Naive thymus-derived CD8-positive, alpha-beta T cell (primary cell): ENCODE measurements at regions not wholly inside any gene's neighbourhood (a gene's known extent, or its start where the extent isn't known, plus 50 kb on each side); places are given as distances from the start of the nearest gene placed in this dataset.
"Not testable (repeated sequence)": the region's sequence is repeated elsewhere in the genome, so short reads cannot be mapped to it uniquely, and the experiment has no call there.

Source experiments
- ATAC-seq, 2 donors: fragments of 150-1000 bp; cut with Tn5 transposase in 1 of 2; sonication (Bioruptor Pico), chemical (Tn5 transposase) in 1 of 2; 1 replicate in 1 of 2; 2 replicates in 1 of 2; pipeline ENCODE4 v1.10.0; 2021; ENCODE audit warnings: mild to moderate bottlenecking in 2 of 2, moderate library complexity in 2 of 2
- POLR2A ChIA-PET: fragments of 350-600 bp; sonication (Branson Sonifier 250); formaldehyde crosslinking; loops from one replicate; lab custom pipeline; 2021; ENCODE audit warnings: antibody characterized with exemption; lab: Charles Lee
- DNase-seq, 10 donors: peaks; one replicate each; pipeline versions ENCODE4 v3.0.0 to v3.0.0-alpha.2; 2020 to 2022
- H3K27ac Mint-ChIP-seq, 10 donors: one replicate each; pipeline ENCODE4 v1.8.0; 2020 to 2022; ENCODE audit warnings: mild to moderate bottlenecking in 10 of 10, mixed read lengths in 10 of 10, moderate library complexity in 4 of 10, inconsistent platforms in 1 of 10
- H3K27me3 Mint-ChIP-seq, 5 donors: one replicate each; pipeline ENCODE4 v1.8.0; 2021 to 2022; ENCODE audit warnings: mixed read lengths in 5 of 5
- H3K36me3 Mint-ChIP-seq, 3 donors: one replicate each; pipeline ENCODE4 v1.8.0; 2020 to 2022; ENCODE audit warnings: mixed read lengths in 3 of 3, mild to moderate bottlenecking in 2 of 3, inconsistent platforms in 1 of 3
- H3K4me1 Mint-ChIP-seq, 4 donors: one replicate each; pipeline ENCODE4 v1.8.0; 2021 to 2022; ENCODE audit warnings: mixed read lengths in 4 of 4
- H3K4me3 Mint-ChIP-seq, 10 donors: one replicate each; pipeline ENCODE4 v1.8.0; 2020 to 2022; ENCODE audit warnings: mild to moderate bottlenecking in 10 of 10, mixed read lengths in 10 of 10, moderate library complexity in 6 of 10, inconsistent platforms in 1 of 10
- H3K9me3 Mint-ChIP-seq, 9 donors: one replicate each; pipeline ENCODE4 v1.8.0; 2020 to 2022; ENCODE audit warnings: mixed read lengths in 9 of 9, mild to moderate bottlenecking in 3 of 9, inconsistent platforms in 1 of 9, moderate library complexity in 1 of 9

DNA sequence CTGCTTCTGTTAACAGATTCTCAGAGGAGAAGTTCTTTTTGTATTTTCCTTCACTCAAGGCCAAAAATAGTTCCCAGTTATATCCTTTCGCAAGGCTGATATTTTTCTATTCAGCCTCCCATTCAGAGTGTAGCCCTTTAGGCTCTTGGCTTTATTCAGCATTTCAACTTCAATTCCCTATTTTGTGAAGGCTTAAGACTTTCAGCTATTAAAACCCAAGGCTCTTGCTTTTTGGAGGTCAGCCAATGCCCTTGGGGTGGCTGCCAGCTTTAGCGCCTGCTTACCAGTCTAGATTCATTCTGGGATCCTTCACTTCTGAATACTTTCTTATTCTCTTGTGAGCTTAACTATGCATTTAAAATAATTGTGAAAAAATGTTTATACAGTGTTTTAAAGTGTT lies 57.3 kb upstream of the ADGRA3 start:
- H3K4me1 Mint-ChIP-seq, result no peaks in the 10 kb centered on the region
- peaks cover 0 to 35% (median 8%) of the 10 kb centered on the region in 3 donors for H3K36me3 Mint-ChIP-seq
- no peak for DNase-seq
- H3K27me3 Mint-ChIP-seq, result no peaks in the 10 kb centered on the region
- H3K4me3 Mint-ChIP-seq, result no peak overlapping the region
- no peak for ATAC-seq
- POLR2A ChIA-PET, result no interaction called here
- peaks cover 12 to 38% (median 24%) of the 10 kb centered on the region in 9 donors for H3K9me3 Mint-ChIP-seq
- H3K27ac Mint-ChIP-seq, result no peak overlapping the region

DNA sequence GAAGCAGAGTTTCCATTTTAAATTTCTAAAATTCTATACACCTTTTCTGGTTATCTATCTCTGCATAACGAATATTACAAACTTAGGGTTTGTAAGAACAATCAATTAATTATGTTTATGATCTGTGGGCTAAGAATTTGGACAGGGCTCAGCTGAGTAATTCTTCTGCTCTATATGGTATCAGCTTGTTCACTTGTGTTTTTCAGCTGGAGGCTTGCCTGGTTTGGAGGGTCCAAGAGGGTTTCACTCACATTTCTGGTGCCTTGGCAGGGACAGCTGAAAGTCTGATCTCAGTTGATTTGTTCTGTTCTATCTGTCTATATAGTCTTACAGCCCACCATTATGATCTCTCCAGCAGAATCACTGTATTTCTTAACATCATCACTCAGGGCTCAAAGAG lies 57.8 kb upstream of the ADGRA3 start:
- ATAC-seq, result no peak
- Mint-ChIP-seq H3K27me3 (no peaks in the 10 kb centered on the region), H3K27ac (no peak overlapping the region), H3K4me3 (no peak overlapping the region), H3K36me3 (peaks cover 0 to 35% (median 8%) of the 10 kb centered on the region in 3 donors), H3K4me1 (peaks cover 0 to 3% (median 2%) of the 10 kb centered on the region in 4 donors), H3K9me3 (peaks cover 12 to 34% (median 23%) of the 10 kb centered on the region in 9 donors)
- POLR2A ChIA-PET, result no interaction called here
- DNase-seq, result no peak

- DNase-seq, result no peak
- POLR2A ChIA-PET, result no interaction called here
- ATAC-seq, result no peak
- Mint-ChIP-seq H3K36me3 (peaks cover 0 to 30% (median 8%) of the 10 kb centered on the region in 3 donors), H3K27ac (no peak overlapping the region), H3K27me3 (no peaks in the 10 kb centered on the region), H3K4me1 (peaks cover 0 to 3% (median 2%) of the 10 kb centered on the region in 4 donors), H3K9me3 (peaks cover 8 to 26% (median 15%) of the 10 kb centered on the region in 9 donors), H3K4me3 (no peak overlapping the region)
Observed at GRCh38 chr4:22574424-22574823, 58.6 kb upstream of the ADGRA3 start.

DNA sequence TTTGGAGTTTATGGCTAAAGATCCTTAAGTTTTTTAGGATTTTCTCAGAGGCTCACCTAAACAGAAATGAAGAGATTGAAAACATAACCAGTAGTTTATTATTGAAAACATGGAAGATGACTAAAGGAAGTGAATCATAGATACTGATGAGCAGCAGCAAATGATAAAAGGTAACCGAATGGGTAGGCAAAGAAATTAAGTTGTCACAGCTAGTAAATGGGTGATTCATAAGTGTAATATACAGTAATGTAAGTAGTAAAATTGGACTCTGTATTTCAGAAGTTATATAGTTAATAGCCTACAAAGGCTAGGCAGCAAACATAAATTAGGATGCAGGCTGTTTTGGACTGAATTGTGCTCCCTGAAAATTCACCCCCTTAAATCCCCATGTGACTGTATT lies 59.0 kb upstream of the ADGRA3 start:
- Mint-ChIP-seq H3K27me3 (no peaks in the 10 kb centered on the region), H3K4me1 (peaks cover 0 to 3% (median 2%) of the 10 kb centered on the region in 4 donors), H3K27ac (no peak overlapping the region), H3K9me3 (peaks cover 6 to 21% (median 13%) of the 10 kb centered on the region in 9 donors), H3K4me3 (no peak overlapping the region), H3K36me3 (peaks cover 0 to 25% (median 5%) of the 10 kb centered on the region in 3 donors)
- POLR2A ChIA-PET, result no interaction called here
- no peak for ATAC-seq
- no peak for DNase-seq

DNA sequence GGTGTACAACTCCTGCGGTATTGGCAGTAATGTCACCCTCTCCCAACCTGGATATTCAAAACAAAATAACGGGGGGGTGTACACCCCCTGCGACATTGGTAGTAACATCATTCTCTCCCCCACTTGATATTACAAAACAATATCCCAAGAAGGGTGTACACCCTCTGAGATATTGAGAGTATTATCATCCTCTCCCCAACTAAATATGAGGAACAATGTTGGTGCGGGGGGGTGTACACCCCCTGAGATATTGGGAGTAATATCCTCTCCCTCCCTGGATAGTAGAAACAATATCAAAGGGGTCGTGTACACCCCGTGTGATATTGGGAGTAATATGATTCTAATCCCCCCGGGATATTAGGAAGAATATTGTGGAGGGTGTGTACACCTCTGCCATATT lies 71.4 kb upstream of the ADGRA3 start:
- no peak overlapping the region for H3K27ac Mint-ChIP-seq
- H3K36me3 Mint-ChIP-seq, result no peaks in the 10 kb centered on the region
- no peak overlapping the region for H3K4me3 Mint-ChIP-seq
- H3K4me1 Mint-ChIP-seq, result peaks cover 0 to 4% (median under 1%) of the 10 kb centered on the region in 4 donors
- DNase-seq (no peak), ATAC-seq (no peak)
- peaks cover 0 to 3% (median 0%) of the 10 kb centered on the region in 9 donors for H3K9me3 Mint-ChIP-seq
- no peaks in the 10 kb centered on the region for H3K27me3 Mint-ChIP-seq
- POLR2A ChIA-PET, result no interaction called here

DNA sequence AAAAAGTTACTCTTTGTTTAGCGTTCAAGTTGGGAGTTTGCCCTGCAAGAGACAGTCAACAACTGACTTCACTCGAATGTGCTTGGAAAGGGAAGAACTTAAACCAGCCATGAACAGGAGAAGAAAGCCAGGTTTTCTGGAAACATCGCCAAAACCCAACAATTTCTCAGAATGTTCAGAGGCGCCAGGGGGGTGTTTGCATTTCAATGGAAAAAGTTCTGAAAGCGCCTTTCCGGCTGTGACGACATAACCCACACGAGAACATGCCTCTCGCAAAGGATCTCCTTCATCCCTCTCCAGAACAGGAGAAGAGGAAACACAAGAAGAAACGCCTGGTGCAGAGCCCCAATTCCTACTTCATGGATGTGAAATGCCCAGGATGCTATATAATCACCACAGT lies 78.1 kb upstream of the ADGRA3 start:
- POLR2A ChIA-PET, result no interaction called here
- H3K27me3 Mint-ChIP-seq, result no peaks in the 10 kb centered on the region
- ATAC-seq (no peak), DNase-seq (no peak)
- H3K36me3 Mint-ChIP-seq, result no peaks in the 10 kb centered on the region
- H3K4me3 Mint-ChIP-seq, result no peak overlapping the region
- H3K4me1 Mint-ChIP-seq, result no peaks in the 10 kb centered on the region
- no peak overlapping the region for H3K27ac Mint-ChIP-seq
- H3K9me3 Mint-ChIP-seq, result peaks cover 0 to 3% (median 0%) of the 10 kb centered on the region in 9 donors

- Mint-ChIP-seq H3K27me3 (no peaks in the 10 kb centered on the region), H3K36me3 (no peaks in the 10 kb centered on the region), H3K27ac (no peak overlapping the region), H3K4me1 (peaks cover 0 to 2% (median 0%) of the 10 kb centered on the region in 4 donors), H3K9me3 (no peaks in the 10 kb centered on the region), H3K4me3 (no peak overlapping the region)
- DNase-seq (no peak), ATAC-seq (no peak)
- POLR2A ChIA-PET, result no interaction called here
Observed at GRCh38 chr4:22595684-22596083, 79.8 kb upstream of the ADGRA3 start.

DNA sequence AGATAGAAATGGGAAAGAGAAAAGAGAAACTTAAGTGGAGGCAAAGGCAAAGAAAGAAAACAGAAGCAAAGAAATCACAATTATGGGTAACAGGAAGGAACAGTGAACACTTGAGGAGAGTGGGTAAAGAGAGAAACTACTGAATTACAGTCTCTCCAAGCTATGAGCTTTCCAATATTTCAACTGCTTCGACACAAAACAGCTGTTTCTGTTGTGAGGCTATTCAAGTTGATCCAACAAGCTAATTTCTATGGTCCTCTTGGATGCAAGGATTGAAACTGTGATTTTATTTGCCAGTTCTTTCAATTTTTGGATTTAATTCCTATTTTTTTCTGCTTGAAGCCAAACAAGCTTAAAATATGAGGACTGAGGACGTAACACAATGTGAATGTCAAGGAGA lies 80.5 kb upstream of the ADGRA3 start:
- ATAC-seq, result no peak
- H3K27me3 Mint-ChIP-seq, result no peaks in the 10 kb centered on the region
- peak overlapping the region in 1 of 10 donors; percentile 56 for H3K27ac Mint-ChIP-seq
- no peaks in the 10 kb centered on the region for H3K9me3 Mint-ChIP-seq
- no peaks in the 10 kb centered on the region for H3K36me3 Mint-ChIP-seq
- peaks cover 0 to 2% (median 0%) of the 10 kb centered on the region in 4 donors for H3K4me1 Mint-ChIP-seq
- POLR2A ChIA-PET, result no interaction called here
- DNase-seq, result no peak
- no peak overlapping the region for H3K4me3 Mint-ChIP-seq

DNA sequence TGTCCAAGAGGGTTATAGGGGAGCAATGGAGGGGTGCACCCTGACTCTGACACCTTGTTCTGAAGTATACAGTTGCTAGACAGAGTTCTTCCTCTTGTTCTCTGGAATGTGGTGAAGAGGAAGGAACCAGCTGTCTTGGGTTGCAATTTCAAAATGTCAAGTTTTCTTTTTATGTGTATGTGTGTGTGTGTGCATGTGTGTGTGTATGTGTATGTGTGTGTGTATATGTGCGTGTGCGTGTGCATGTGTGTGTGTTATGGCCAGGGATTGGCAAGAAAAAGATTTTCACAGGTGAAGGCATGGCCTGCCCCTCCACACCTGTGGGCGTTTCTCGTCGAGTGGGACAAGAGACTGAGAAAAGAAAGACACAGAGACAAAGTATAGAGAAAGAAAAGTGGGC lies 81.6 kb upstream of the ADGRA3 start:
- no peak overlapping the region for H3K27ac Mint-ChIP-seq

GRCh38 chr4:22598113-22599047 lies 82.5 kb upstream of the ADGRA3 start:
- H3K9me3 Mint-ChIP-seq, H3K4me1 Mint-ChIP-seq, DNase-seq, H3K36me3 Mint-ChIP-seq, H3K4me3 Mint-ChIP-seq, ATAC-seq, H3K27me3 Mint-ChIP-seq, POLR2A ChIA-PET: not testable (repeated sequence)
- H3K27ac Mint-ChIP-seq, result peak overlapping the region in 1 of 10 donors; percentile 40

More for the DNA sequence above, 81.6 kb upstream of the ADGRA3 start:
- Mint-ChIP-seq H3K27me3 (no peaks in the 10 kb centered on the region), H3K9me3 (no peaks in the 10 kb centered on the region), H3K4me3 (no peak overlapping the region), H3K36me3 (no peaks in the 10 kb centered on the region), H3K4me1 (peaks cover 0 to 2% (median 0%) of the 10 kb centered on the region in 4 donors)
- POLR2A ChIA-PET, result no interaction called here
- ATAC-seq (no peak), DNase-seq (no peak)

GRCh38 chr4:22599228-22599928 lies 83.5 kb upstream of the ADGRA3 start:
- POLR2A ChIA-PET, H3K27ac Mint-ChIP-seq, ATAC-seq, H3K27me3 Mint-ChIP-seq, H3K4me1 Mint-ChIP-seq, H3K9me3 Mint-ChIP-seq, H3K36me3 Mint-ChIP-seq, H3K4me3 Mint-ChIP-seq, DNase-seq: not testable (repeated sequence)

DNA sequence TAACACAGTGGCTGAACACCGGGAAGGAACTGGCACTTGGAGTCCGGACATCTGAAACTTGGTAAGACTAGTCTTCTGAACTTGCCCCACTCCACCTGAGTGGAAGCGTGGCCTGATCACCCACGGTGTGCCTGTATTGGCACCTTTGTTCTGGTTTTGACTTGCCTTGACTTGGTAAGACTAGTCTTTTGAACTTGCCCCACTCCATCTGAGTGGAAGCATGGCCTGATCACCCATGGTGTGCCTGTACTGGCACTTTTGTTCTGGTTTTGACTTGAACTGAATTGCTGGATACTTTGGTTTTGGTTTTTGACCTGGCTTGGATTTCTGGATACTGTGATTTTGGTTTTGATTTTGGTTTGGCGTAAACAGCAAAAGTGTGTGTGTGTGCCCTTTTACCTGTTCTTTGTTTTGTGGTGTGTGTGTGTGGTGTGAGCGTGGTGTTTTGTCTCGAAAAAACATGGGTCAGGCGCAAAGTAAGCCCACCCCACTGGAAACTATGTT lies 84.1 kb upstream of the ADGRA3 start:
- POLR2A ChIA-PET, H3K36me3 Mint-ChIP-seq, DNase-seq, ATAC-seq, H3K27me3 Mint-ChIP-seq, H3K4me1 Mint-ChIP-seq, H3K9me3 Mint-ChIP-seq, H3K4me3 Mint-ChIP-seq, H3K27ac Mint-ChIP-seq: not testable (repeated sequence)

DNA sequence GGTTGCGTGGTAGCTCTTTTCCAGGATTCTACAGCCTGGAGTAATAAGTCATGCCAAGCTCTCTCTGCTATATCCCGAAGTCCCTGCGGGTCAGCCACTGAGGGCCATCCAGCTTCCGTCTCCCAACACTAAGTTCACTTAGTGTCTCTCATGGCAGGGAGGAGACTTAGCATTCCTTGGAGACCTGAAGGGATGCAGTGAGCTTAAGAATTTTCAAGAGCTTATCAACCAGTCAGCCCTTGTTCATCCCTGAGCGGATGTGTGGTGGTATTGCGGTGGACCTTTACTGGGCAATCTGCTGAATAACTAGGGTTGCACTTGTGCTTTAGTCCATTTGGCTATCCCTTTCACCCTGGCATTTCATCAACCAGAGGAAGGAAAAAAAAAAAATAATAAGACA lies 85.8 kb upstream of the ADGRA3 start:
- POLR2A ChIA-PET, ATAC-seq, H3K27ac Mint-ChIP-seq, H3K4me1 Mint-ChIP-seq, DNase-seq, H3K9me3 Mint-ChIP-seq, H3K27me3 Mint-ChIP-seq, H3K4me3 Mint-ChIP-seq, H3K36me3 Mint-ChIP-seq: not testable (repeated sequence)
